HG02973 (cell line): ENCODE measurements at regions not wholly inside any gene's neighbourhood (a gene's known extent, or its start where the extent isn't known, plus 50 kb on each side); places are given as distances from the start of the nearest gene placed in this dataset.
A peak's percentile ranks its signal among the peaks of the same experiment; 100 is the strongest.
"Not testable (repeated sequence)": the region's sequence is repeated elsewhere in the genome, so short reads cannot be mapped to it uniquely, and the experiment has no call there.

Source experiments
- ATAC-seq: cut with Tn5 transposase; IDR thresholded peaks from one replicate; pipeline ENCODE4 v1.9.1; 2021; ENCODE audit warnings: moderate library complexity; ENCODE audit not compliant: unreplicated experiment

DNA sequence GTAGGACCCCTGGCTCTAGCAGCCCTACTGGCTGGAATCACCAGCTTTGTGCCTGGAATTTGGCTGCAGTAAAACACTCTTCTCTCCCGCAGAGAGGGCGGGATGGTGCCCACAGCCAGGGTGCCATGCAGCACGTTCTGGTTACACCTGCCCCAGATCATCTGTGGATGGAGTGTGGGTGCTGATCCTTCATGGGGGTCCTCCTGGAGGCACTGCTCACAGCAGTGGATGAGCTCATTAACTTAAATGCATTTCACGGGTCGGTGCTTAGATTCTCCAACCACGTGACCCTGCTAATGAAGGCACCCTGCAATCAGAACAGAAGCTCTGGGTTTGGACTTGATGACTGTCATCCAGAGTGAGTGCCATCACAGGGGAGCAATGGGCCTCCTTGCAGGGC, 138.6 kb upstream of the AFDN start:
- no peak for ATAC-seq

DNA sequence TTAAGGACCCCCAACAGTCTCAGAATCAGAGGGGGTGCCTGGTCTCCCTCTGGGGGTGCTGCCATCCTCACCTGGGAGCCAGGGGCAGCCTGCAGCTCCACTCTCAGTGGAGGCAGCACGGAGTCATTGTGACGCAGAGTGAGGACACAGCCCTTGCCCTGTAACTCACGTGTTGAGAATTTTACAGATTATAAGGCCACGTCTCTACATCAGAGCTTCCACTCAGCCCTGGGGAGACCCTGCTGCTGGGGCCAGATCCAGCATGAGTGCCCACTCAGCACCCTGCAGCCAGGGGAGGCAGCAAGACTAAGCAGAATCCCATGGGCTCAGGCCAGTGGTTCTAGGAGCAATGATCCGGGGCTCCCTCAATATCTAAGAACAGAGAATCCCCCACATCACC, 137.4 kb upstream of the AFDN start:
- ATAC-seq: no peak

- no peak for ATAC-seq
These were observed 137.0 kb upstream of the AFDN start for GRCh38 chr6:167689751-167690150.

GRCh38 chr6:167690167-167690922, 136.4 kb upstream of the AFDN start:
- ATAC-seq: not testable (repeated sequence)

DNA sequence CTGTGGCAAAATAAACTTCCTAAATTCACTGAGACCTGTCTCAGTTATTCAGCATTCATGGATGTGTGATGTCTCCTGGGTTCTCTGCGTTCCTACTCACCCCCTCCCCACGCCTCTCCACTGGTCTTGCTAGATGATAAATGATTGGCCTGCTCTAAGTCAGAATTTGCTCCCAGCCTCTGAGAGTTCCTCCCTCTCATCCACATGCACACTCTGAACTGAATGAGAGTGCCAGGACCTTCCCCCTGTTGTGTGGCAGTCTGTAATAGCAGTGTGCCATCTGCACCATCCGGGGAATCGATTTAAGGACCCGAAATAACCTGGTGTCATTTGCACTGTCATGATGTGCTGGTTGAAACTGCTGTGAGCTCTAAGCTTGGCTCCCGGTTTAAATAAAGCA, 135.8 kb upstream of the AFDN start:
- no peak for ATAC-seq

DNA sequence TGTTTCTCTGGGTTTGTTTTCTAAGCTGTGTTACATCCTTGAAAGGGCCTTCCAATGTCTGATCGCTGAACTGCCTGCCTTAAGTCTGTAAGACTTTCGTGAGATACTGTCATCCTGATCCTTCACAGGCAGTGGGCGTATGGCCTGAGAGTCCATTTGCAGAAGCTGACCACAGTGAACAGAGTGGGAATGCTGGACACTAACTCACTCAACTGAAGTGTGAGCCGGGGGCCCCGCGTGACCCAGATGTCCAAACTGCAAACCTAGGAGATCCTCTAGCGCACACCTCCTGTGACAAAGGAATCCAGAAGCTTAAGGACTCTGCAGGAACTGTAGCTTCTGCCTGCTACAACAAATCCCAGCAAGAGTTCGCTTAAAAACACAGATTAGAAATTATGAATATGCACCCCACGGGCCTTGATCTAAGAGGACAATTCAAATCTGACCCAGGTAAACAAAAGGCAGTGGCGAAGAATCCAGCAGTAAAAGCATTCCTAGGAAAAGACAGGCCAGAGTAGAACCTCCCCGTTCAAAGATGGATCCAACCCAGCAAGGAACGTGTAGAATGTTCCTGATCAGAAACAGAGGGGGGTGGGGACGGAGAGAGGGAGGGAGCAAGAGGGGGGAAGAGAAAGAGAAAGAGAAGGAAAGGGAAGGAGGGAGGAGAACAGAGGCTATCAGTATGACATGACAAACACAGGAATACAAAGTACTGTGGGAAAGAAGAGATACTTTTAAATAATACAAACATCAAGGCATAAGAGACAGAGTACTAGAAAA, 135.0 kb upstream of the AFDN start:
- no peak for ATAC-seq

- ATAC-seq: not testable (repeated sequence)
These were observed 133.2 kb upstream of the AFDN start for GRCh38 chr6:167693478-167693877.

DNA sequence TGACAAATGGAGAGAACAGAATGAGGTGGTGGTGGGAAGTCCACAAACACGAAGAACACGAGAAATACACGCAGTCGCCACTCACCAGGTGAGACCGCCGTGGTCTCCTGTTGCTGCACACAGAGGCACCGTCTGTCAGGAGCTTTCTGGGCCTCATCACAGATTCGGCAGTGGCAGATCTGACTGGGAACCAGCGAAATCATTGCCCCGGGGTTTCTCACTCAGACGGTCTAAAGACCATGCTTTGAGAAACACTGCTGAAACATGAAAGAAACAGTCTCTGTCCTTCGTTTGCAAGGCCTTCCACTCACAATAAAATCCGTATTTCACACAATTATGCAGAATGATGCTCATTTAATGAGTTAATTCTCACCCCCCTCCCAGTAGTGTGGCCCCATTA, 130.9 kb upstream of the AFDN start:
- no peak for ATAC-seq

- no peak for ATAC-seq
These were observed 130.4 kb upstream of the AFDN start for GRCh38 chr6:167696296-167696695.

DNA sequence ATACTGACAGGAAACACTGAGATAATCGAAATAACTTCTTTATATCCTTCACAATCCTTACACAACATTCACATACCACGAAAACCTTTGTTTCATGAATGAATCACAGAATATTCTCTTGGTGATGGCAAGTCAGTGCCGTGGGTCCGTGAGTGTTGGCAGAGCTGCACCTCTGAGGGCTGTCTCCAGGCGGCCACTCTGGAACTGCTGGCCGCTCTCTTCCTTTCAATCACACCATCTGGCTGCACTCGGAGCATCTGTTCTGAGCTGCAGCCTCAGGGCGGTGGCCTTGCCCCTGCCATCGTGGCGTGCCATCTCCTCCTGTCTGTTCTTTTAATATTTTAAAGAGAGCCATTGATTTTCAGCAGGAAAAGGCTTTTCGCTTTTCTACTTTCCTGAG, 129.4 kb upstream of the AFDN start:
- no peak for ATAC-seq

- ATAC-seq: no peak
These were observed 128.2 kb upstream of the AFDN start for GRCh38 chr6:167698540-167698939.

GRCh38 chr6:167699141-167699931, 127.4 kb upstream of the AFDN start:
- peak; percentile 95 for ATAC-seq

GRCh38 chr6:167700199-167700598, 126.5 kb upstream of the AFDN start:
- no peak for ATAC-seq

- ATAC-seq: no peak
These were observed 125.7 kb upstream of the AFDN start for GRCh38 chr6:167701010-167701409.

- ATAC-seq: no peak
These were observed 124.4 kb upstream of the AFDN start for GRCh38 chr6:167702241-167702827.

DNA sequence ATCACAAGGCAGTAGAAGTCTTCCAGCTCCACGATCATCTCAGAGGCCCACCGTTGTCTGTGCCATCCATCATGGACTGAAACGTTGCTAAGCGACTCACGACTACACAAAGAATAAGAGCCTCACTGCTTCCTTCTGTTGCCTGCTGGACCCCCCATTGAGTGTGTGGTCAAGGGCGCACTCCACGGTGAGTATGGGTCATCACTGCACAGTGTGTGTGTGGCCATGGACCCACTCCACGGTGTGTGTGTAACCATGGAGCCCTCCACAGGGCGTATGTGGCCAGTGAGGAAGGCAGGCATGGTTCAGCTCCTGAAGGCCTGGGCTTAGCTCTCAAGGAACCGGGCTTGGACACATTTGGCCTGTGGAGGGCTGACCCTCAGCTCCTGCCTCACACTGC, 123.4 kb upstream of the AFDN start:
- ATAC-seq: no peak

DNA sequence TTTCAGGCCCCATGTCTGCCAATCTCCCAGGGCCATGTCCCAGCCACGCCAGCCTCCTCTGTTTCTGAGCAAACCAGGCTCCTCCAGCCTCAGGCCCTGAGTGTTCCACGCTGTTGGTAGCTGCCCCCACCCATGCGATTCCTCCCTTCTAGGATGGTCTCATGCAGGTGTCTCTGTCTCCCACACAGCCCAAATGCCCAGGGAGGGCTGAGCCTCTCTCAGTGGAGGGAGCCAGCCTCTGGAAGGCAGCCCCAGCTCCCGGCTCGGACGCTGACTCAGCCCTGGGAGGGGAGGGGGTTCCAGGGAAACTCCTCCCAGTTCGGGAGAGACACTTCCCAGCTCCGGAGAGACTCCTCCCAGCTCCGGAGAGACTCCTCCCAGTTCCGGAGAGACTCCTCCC, 122.9 kb upstream of the AFDN start:
- ATAC-seq: no peak

DNA sequence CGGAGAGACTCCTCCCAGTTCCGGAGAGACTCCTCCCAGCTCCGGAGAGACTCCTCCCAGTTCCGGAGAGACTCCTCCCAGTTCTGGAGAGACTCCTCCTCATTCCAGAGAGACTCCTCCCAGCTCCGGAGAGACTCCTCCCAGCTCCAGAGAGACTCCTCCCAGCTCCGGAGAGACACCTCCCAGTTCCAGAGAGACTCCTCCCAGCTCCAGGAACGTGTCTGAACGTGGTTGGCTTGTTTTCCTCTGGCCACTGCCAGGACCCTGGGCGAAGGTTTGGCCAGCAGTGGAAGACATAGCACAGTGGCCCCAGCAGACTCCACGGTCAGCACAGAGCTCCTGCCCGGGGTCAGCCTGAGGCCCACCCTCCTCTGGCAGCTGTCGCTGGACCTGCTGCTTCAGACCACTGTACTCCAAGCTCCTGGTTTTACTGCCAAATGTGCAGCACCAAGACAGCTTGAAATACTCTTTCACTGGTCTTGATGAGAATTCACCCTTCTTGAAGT, 122.3 kb upstream of the AFDN start:
- ATAC-seq: no peak

- no peak for ATAC-seq
These were observed 121.4 kb upstream of the AFDN start for GRCh38 chr6:167705211-167705750.

GRCh38 chr6:167706313-167707109, 120.2 kb upstream of the AFDN start:
- peak; percentile 89 for ATAC-seq
